HL-60 (cell line): ENCODE measurements at regions not wholly inside any gene's neighbourhood (a gene's known extent, or its start where the extent isn't known, plus 50 kb on each side); places are given as distances from the start of the nearest gene placed in this dataset.

ENCODE experiments used
- DNase-seq, 2 experiments: peaks; one replicate each; pipeline ENCODE4 v3.0.0-alpha.2; 2010 to 2020; ENCODE audit warnings: low read depth in 1 of 2, low spot score in 1 of 2
- H3K27ac ChIP-seq: fragments of 250-450 bp; sonication (Bioruptor Pico); replicated peaks from 2 replicates; pipeline ENCODE4 v1.5.1; 2020; ENCODE audit warnings: mild to moderate bottlenecking, moderate library complexity
- H3K27me3 ChIP-seq: fragments of 250-450 bp; sonication (Bioruptor Pico); 2 replicates; pipeline ENCODE4 v1.5.1; 2021; ENCODE audit warnings: mild to moderate bottlenecking, moderate library complexity; ENCODE audit not compliant: insufficient read depth, poor library complexity, severe bottlenecking
- H3K4me3 ChIP-seq: replicated peaks from 2 replicates; pipeline ENCODE4 v1.5.1; 2011; ENCODE audit warnings: mild to moderate bottlenecking, control low read depth, low read length; ENCODE audit not compliant: insufficient read depth
- CTCF ChIP-seq: IDR thresholded peaks from one replicate; pipeline ENCODE4 v1.5.1; 2011; ENCODE audit warnings: low read length, control low read depth, inconsistent platforms; ENCODE audit not compliant: insufficient read depth
- GABPA ChIP-seq: IDR thresholded peaks from 2 replicates; pipeline ENCODE4 v1.6.1; 2012; ENCODE audit warnings: low read depth
- POLR2AphosphoS5 ChIP-seq: IDR thresholded peaks from 2 replicates; pipeline ENCODE4 v1.6.1; 2012; ENCODE audit warnings: low read depth
- REST ChIP-seq: IDR thresholded peaks from 2 replicates; pipeline ENCODE4 v1.6.1; 2012; ENCODE audit warnings: low read depth; ENCODE audit not compliant: insufficient replicate concordance
- SPI1 ChIP-seq: IDR thresholded peaks from 2 replicates; pipeline ENCODE4 v1.6.1; 2012; ENCODE audit warnings: low read depth, mild to moderate bottlenecking, borderline replicate concordance

GRCh38 chr2:8413589-8414135, 268.2 kb upstream of the ID2 start:
- H3K27ac ChIP-seq: peak overlapping the region; percentile 88
- no peaks in the 10 kb centered on the region for H3K27me3 ChIP-seq
- DNase-seq: peak; percentile 57 to 89
- TF ChIP-seq SPI1: no peak
- no peak for TF ChIP-seq REST
- no peak for TF ChIP-seq CTCF
- no peak for TF ChIP-seq POLR2AphosphoS5
- TF ChIP-seq GABPA: no peak
- no peak overlapping the region for H3K4me3 ChIP-seq

- H3K27ac ChIP-seq: peak overlapping the region; percentile 88
- no peaks in the 10 kb centered on the region for H3K27me3 ChIP-seq
- peak; percentile 30 to 37 for DNase-seq
- H3K4me3 ChIP-seq: no peak overlapping the region
- TF ChIP-seq CTCF (no peak), REST (no peak), SPI1 (peak; percentile 59; the same call in 1 of the 2 replicates), POLR2AphosphoS5 (no peak), GABPA (no peak)
Measured at GRCh38 chr2:8414946-8415879, 266.6 kb upstream of the ID2 start.

GRCh38 chr2:8416001-8416571, 265.8 kb upstream of the ID2 start:
- TF ChIP-seq SPI1 (no peak), GABPA (no peak), REST (no peak), POLR2AphosphoS5 (no peak), CTCF (no peak)
- H3K4me3 ChIP-seq: no peak overlapping the region
- H3K27ac ChIP-seq: peak overlapping the region; percentile 88
- DNase-seq: no peak
- no peaks in the 10 kb centered on the region for H3K27me3 ChIP-seq
